Progenitor cell of endocrine pancreas (in vitro differentiated cells): ENCODE measurements at regions not wholly inside any gene's neighbourhood (a gene's known extent, or its start where the extent isn't known, plus 50 kb on each side); places are given as distances from the start of the nearest gene placed in this dataset.

Experiments
- DNase-seq: peaks from one replicate; pipeline ENCODE4 v3.0.0; 2021; ENCODE audit warnings: low spot score; ENCODE audit not compliant: unreplicated experiment
- H3K27ac Mint-ChIP-seq: 2 replicates; pipeline ENCODE4 v1.8.0; 2021; ENCODE audit warnings: mild to moderate bottlenecking, moderate library complexity, mixed read lengths
- H3K27me3 Mint-ChIP-seq: 2 replicates; pipeline ENCODE4 v1.8.0; 2021; ENCODE audit warnings: mixed read lengths
- H3K36me3 Mint-ChIP-seq: 2 replicates; pipeline ENCODE4 v1.8.0; 2022; ENCODE audit warnings: mixed read lengths; ENCODE audit not compliant: insufficient read depth
- H3K4me1 Mint-ChIP-seq: 2 replicates; pipeline ENCODE4 v1.8.0; 2021; ENCODE audit warnings: low read depth, mixed read lengths
- H3K4me3 Mint-ChIP-seq: 2 replicates; pipeline ENCODE4 v1.8.0; 2021; ENCODE audit warnings: low read depth, mild to moderate bottlenecking, moderate library complexity, mixed read lengths
- H3K9me3 Mint-ChIP-seq: 2 replicates; pipeline ENCODE4 v1.8.0; 2021; ENCODE audit warnings: low read depth, mixed read lengths
- TF ChIP-seq, protein P1 (sequence below): fragments of 200-600 bp; sonication (generic); IDR thresholded peaks from one replicate; pipeline ENCODE4 v1.5.0; 2021; ENCODE audit warnings: antibody characterized with exemption, mild to moderate bottlenecking; ENCODE audit not compliant: unreplicated experiment

DNA sequence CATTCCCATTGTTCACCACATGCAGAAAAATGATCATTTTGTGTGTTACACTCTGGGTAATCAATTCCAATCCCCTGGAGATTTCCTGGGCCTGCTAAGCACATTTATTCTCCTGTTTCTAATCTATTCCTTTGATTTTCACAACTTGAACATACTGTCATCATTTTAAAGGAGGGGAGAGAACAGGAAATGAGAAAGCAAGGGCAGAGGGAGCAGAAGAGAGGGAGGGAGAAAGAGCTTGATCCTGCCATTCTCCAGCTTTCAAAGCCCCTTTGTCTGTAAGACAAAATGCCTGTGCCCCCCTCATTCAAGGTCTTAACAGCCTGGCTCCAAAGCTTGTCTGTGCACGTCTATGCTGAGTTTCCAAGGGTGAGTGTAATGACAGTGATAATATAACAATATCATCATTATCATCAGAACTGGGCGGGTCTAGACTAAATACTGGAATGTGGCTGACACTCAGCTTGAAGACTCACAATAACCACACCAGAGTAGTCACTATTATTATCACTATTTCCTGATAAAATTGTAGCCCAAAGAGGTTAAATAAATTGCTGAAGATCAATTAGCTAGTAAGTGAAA is 164.4 kb upstream of the KLHL29 start:
- TF ChIP-seq, protein P1, sequence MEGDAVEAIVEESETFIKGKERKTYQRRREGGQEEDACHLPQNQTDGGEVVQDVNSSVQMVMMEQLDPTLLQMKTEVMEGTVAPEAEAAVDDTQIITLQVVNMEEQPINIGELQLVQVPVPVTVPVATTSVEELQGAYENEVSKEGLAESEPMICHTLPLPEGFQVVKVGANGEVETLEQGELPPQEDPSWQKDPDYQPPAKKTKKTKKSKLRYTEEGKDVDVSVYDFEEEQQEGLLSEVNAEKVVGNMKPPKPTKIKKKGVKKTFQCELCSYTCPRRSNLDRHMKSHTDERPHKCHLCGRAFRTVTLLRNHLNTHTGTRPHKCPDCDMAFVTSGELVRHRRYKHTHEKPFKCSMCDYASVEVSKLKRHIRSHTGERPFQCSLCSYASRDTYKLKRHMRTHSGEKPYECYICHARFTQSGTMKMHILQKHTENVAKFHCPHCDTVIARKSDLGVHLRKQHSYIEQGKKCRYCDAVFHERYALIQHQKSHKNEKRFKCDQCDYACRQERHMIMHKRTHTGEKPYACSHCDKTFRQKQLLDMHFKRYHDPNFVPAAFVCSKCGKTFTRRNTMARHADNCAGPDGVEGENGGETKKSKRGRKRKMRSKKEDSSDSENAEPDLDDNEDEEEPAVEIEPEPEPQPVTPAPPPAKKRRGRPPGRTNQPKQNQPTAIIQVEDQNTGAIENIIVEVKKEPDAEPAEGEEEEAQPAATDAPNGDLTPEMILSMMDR: no peak
- no peak overlapping the region for H3K4me3 Mint-ChIP-seq
- H3K27ac Mint-ChIP-seq: no peak overlapping the region
- no peaks in the 10 kb centered on the region for H3K9me3 Mint-ChIP-seq
- H3K27me3 Mint-ChIP-seq: peaks cover 5% of the 10 kb centered on the region
- H3K36me3 Mint-ChIP-seq: no peaks in the 10 kb centered on the region
- peaks cover 5% of the 10 kb centered on the region for H3K4me1 Mint-ChIP-seq
- no peak for DNase-seq

DNA sequence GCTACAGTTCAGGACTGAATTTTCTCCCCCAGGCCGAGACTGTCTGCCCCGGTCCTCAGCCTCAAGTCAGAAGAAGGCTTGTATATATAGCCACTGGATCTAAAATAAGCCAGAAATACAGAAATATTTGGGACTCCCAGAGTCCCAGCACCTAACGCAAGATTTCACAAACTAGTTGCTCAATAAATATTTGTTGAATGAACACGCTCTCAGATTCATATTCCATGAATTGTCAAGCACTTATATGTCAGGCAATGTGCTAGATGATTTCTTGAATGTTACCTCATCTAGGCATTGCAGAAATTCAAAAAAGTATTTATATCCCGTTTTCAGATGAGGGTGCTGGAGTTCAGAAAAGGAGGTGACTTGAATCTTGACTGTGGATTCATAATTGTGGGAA is 163.7 kb upstream of the KLHL29 start:
- Mint-ChIP-seq H3K27ac (no peak overlapping the region), H3K4me3 (no peak overlapping the region), H3K9me3 (no peaks in the 10 kb centered on the region), H3K4me1 (peaks cover 5% of the 10 kb centered on the region), H3K36me3 (no peaks in the 10 kb centered on the region), H3K27me3 (peaks cover 2% of the 10 kb centered on the region)
- TF ChIP-seq, protein P1: no peak
- DNase-seq: no peak

DNA sequence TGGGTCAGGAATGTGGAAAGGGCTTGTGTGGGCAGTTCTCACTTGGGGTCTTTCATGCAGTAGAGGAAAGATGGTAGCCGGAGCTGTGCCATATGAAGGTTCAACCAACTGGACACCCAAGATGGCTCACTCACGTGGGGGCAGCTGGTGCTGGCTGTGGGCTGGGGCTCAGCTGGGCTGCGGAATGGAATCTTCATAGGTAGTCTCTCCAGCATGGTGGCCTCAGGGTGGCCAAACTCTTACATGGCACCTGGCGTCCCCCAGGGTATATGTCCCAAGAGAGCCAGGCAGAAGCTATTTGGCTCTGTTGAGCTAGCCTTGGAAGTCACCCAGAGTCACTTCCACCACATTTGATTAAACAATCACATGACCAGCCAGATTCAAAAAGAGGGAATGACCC is 163.1 kb upstream of the KLHL29 start:
- Mint-ChIP-seq H3K27ac (no peak overlapping the region), H3K36me3 (no peaks in the 10 kb centered on the region), H3K27me3 (peaks cover 2% of the 10 kb centered on the region), H3K9me3 (no peaks in the 10 kb centered on the region), H3K4me3 (no peak overlapping the region), H3K4me1 (peaks cover 5% of the 10 kb centered on the region)
- DNase-seq: no peak
- TF ChIP-seq, protein P1: no peak

DNA sequence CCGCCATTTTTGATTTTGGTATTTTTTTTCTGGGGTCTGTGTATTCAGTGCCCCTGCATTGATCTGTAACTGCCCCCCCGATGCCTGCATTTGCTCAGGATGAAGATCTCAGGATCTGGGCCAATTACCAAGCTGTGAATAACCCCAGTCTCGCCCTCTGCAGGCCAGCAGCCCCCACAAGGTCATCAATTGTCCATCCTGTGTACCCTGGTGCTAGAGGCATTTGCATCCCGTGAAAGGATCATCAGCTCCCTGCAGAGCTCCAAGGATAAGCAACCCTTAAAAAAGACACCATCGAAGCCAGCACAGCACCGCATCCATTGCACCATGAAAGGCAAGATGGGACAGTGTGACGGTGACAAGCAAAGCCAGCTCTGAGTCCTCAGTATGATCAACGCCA is 154.1 kb upstream of the KLHL29 start:
- no peak overlapping the region for H3K27ac Mint-ChIP-seq
- H3K9me3 Mint-ChIP-seq: no peaks in the 10 kb centered on the region
- no peak for DNase-seq
- no peaks in the 10 kb centered on the region for H3K4me1 Mint-ChIP-seq
- H3K36me3 Mint-ChIP-seq: no peaks in the 10 kb centered on the region
- TF ChIP-seq, protein P1: no peak
- H3K4me3 Mint-ChIP-seq: no peak overlapping the region
- peaks cover 4% of the 10 kb centered on the region for H3K27me3 Mint-ChIP-seq

DNA sequence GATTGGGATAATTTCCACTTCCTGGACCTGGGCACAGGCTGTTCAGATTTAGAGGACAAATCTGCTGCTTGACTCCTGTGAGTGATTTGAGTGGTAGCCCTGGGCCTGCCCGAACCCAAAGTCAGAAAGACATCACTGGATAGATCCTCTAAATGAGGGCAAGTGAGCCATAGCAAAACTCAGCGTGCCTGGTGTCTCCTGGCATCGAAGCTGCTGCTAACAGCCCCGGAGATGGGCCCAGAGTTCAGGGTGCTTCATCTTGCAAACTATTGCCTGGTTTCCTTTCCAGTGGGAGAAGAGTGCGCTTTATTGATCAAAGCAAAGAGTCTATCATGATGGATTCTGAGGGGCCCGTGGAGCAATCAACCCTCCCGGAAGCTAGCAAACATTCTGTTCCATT is 153.1 kb upstream of the KLHL29 start:
- peaks cover 4% of the 10 kb centered on the region for H3K27me3 Mint-ChIP-seq
- no peak overlapping the region for H3K27ac Mint-ChIP-seq
- TF ChIP-seq, protein P1: no peak
- no peaks in the 10 kb centered on the region for H3K36me3 Mint-ChIP-seq
- H3K4me1 Mint-ChIP-seq: no peaks in the 10 kb centered on the region
- H3K4me3 Mint-ChIP-seq: no peak overlapping the region
- no peak for DNase-seq
- H3K9me3 Mint-ChIP-seq: no peaks in the 10 kb centered on the region
